Astrocyte of the spinal cord (primary cell): ENCODE measurements at regions not wholly inside any gene's neighbourhood (a gene's known extent, or its start where the extent isn't known, plus 50 kb on each side); places are given as distances from the start of the nearest gene placed in this dataset.

Experiments used
- DNase-seq: peaks from one replicate; pipeline ENCODE4 v3.0.0; 2011; ENCODE audit warnings: low read depth, low spot score
- H3K4me3 ChIP-seq: 2 replicates; pipeline ENCODE4 v1.5.1; 2011; ENCODE audit warnings: low read depth, mild to moderate bottlenecking, low read length, moderate library complexity
- in situ Hi-C: cut with HindIII; loops from 2 replicates; pipeline ENCODE4 v1.10.0; 2017; ENCODE audit warnings: low sequenced_read_pairs
- TF ChIP-seq, protein P1 (sequence below): IDR thresholded peaks from 2 replicates; pipeline ENCODE4 v1.5.1; 2012; ENCODE audit warnings: low read depth, mild to moderate bottlenecking, low read length, inconsistent platforms

GRCh38 chr13:26474286-26474685, 83.2 kb upstream of the WASF3 start:
- TF ChIP-seq, protein P1, sequence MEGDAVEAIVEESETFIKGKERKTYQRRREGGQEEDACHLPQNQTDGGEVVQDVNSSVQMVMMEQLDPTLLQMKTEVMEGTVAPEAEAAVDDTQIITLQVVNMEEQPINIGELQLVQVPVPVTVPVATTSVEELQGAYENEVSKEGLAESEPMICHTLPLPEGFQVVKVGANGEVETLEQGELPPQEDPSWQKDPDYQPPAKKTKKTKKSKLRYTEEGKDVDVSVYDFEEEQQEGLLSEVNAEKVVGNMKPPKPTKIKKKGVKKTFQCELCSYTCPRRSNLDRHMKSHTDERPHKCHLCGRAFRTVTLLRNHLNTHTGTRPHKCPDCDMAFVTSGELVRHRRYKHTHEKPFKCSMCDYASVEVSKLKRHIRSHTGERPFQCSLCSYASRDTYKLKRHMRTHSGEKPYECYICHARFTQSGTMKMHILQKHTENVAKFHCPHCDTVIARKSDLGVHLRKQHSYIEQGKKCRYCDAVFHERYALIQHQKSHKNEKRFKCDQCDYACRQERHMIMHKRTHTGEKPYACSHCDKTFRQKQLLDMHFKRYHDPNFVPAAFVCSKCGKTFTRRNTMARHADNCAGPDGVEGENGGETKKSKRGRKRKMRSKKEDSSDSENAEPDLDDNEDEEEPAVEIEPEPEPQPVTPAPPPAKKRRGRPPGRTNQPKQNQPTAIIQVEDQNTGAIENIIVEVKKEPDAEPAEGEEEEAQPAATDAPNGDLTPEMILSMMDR: no peak
- H3K4me3 ChIP-seq: no peak overlapping the region
- in situ Hi-C loops: no loop called here
- no peak for DNase-seq

GRCh38 chr13:26475176-26476110, 82.0 kb upstream of the WASF3 start:
- H3K4me3 ChIP-seq: no peak overlapping the region
- in situ Hi-C loops: no loop called here
- no peak for DNase-seq
- TF ChIP-seq, protein P1: no peak

DNA sequence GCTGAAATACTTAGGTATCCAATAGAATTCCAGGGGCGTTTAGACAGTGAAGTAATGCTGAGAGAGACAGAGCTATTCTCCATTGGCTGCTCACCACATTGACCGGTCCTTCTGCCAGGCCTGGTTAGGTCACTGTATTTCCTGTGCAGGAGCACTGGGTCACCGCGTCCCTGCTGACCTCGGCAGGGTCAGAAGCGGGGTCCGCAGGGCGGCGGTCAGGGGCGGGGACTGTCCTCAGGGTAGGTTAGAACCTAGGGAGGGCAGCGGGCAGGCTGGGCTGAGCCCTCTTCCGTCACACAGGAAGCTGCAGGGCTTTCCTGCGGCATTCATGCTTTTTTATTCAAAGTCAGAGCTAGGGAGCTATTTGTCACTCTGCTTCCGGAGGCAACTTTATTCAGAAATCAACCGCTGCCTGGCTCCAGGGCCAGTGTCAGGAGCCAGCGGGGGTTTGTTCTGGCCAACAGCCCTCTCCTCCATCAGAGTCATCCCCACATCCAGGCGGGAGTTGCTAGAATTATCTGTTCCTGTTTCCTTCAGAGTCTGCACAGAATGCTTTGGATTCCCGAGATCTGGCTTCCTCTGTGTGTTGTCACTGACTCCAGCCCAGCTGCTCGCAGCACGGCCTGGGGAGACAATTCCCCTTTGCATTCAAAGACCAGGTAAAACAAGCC, 81.2 kb upstream of the WASF3 start:
- peak overlapping the region; percentile 24 for H3K4me3 ChIP-seq
- TF ChIP-seq, protein P1: no peak
- peak; percentile 35 for DNase-seq
- in situ Hi-C loops: no loop called here

- in situ Hi-C loops: no loop called here
- TF ChIP-seq, protein P1: no peak
- H3K4me3 ChIP-seq: no peak overlapping the region
- no peak for DNase-seq
Measured at GRCh38 chr13:26476782-26477142, 80.7 kb upstream of the WASF3 start.

DNA sequence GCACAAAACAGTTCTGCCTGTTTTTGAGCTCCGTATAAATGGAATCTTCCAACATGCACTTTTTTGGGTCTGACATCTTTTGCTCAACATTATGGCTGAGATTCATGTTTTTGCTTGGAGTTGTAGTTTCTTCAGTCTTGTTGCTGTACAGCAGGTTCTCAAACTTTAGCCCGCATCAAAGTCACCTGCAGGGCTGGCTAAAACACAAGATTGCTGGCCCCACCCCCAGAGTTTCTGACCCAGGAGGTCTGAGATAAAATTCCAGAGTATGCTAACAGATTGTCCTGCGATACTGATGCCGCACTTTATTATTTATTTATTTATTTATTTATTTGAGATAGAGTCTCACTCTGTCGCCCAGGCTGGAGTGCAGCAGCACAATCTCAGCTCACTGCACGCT, 79.8 kb upstream of the WASF3 start:
- no peak for DNase-seq
- in situ Hi-C loops: no loop called here
- TF ChIP-seq, protein P1: no peak
- H3K4me3 ChIP-seq: no peak overlapping the region

DNA sequence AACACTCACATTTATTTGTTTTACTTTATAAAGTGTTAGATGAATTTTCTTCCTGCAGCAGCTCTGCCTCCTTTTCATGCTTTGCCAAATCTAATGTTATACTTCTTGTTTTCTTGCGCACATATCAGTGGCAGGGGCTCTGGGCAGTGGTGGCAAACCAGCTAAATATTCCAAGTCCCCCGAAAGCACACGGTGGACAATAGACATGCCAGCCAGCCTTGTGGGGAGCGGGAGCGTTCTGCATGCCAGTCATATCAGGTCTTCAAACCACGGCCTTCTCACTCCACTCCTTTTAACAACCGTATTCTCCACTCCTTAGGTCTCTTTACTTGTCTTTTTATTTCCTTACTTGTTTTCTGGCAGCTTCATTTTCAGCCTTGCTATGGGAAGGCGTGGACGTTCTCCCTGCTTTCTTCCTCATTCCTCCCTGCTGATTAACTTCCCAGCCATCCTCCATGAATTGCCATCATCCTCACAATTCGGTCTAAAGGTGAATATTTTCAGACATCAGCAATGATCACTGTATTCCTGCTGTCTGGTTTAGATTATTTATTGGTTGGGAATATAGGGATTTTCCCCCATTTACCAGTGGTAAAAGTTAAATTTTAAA, 77.1 kb upstream of the WASF3 start:
- TF ChIP-seq, protein P1: no peak
- in situ Hi-C loops: no loop called here
- H3K4me3 ChIP-seq: no peak overlapping the region
- no peak for DNase-seq
